ENCODE measurements at regions not wholly inside any gene's neighbourhood (a gene's known extent, or its start where the extent isn't known, plus 50 kb on each side); places are given as distances from the start of the nearest gene placed in this dataset.

GRCh38 chr6:133757335-133757734, 131.6 kb upstream of the TCF21 start:
- no peak overlapping the region for H3K27ac Mint-ChIP-seq
- H3K9me3 Mint-ChIP-seq: no peaks in the 10 kb centered on the region
- H3K4me1 Mint-ChIP-seq (ENCODE audit: unreplicated experiment): peaks cover 5% of the 10 kb centered on the region
- no peaks in the 10 kb centered on the region for H3K36me3 Mint-ChIP-seq
- no peak for DNase-seq (ENCODE audit: extremely low spot score, unreplicated experiment)
- H3K27me3 Mint-ChIP-seq: no peaks in the 10 kb centered on the region
- no peak for TF ChIP-seq CTCF (conservative IDR thresholded peaks at IDR 0.05)
- no peak overlapping the region for H3K4me3 Mint-ChIP-seq

- H3K4me3 Mint-ChIP-seq: no peak overlapping the region
- H3K27me3 Mint-ChIP-seq: peaks cover 3% of the 10 kb centered on the region
- H3K36me3 Mint-ChIP-seq: no peaks in the 10 kb centered on the region
- no peak overlapping the region for H3K27ac Mint-ChIP-seq
- DNase-seq (ENCODE audit: extremely low spot score, unreplicated experiment): no peak
- no peak for TF ChIP-seq CTCF (conservative IDR thresholded peaks at IDR 0.05)
- H3K4me1 Mint-ChIP-seq (ENCODE audit: unreplicated experiment): peaks cover under 1% of the 10 kb centered on the region
- H3K9me3 Mint-ChIP-seq: no peaks in the 10 kb centered on the region
These were observed 130.0 kb upstream of the TCF21 start for GRCh38 chr6:133758815-133759335.

GRCh38 chr6:133759524-133759923, 129.4 kb upstream of the TCF21 start:
- TF ChIP-seq CTCF (conservative IDR thresholded peaks at IDR 0.05): no peak
- no peak for DNase-seq (ENCODE audit: extremely low spot score, unreplicated experiment)
- Mint-ChIP-seq H3K4me3 (no peak overlapping the region), H3K36me3 (no peaks in the 10 kb centered on the region), H3K9me3 (no peaks in the 10 kb centered on the region), H3K4me1 (ENCODE audit: unreplicated experiment) (peaks cover 5% of the 10 kb centered on the region), H3K27me3 (peaks cover 4% of the 10 kb centered on the region), H3K27ac (no peak overlapping the region)

GRCh38 chr6:133761706-133762105, 127.2 kb upstream of the TCF21 start:
- H3K4me1 Mint-ChIP-seq (ENCODE audit: unreplicated experiment): peaks cover 5% of the 10 kb centered on the region
- no peaks in the 10 kb centered on the region for H3K36me3 Mint-ChIP-seq
- no peak for TF ChIP-seq CTCF (conservative IDR thresholded peaks at IDR 0.05)
- no peak for DNase-seq (ENCODE audit: extremely low spot score, unreplicated experiment)
- no peaks in the 10 kb centered on the region for H3K9me3 Mint-ChIP-seq
- H3K27me3 Mint-ChIP-seq: peaks cover 4% of the 10 kb centered on the region
- H3K27ac Mint-ChIP-seq: no peak overlapping the region
- H3K4me3 Mint-ChIP-seq: no peak overlapping the region

GRCh38 chr6:133764008-133764753, 124.7 kb upstream of the TCF21 start:
- Mint-ChIP-seq H3K4me3 (no peak overlapping the region), H3K27ac (no peak overlapping the region), H3K9me3 (peaks cover 7% of the 10 kb centered on the region), H3K36me3 (no peaks in the 10 kb centered on the region), H3K4me1 (ENCODE audit: unreplicated experiment) (peaks cover 8% of the 10 kb centered on the region), H3K27me3 (peaks cover 4% of the 10 kb centered on the region)
- DNase-seq (ENCODE audit: extremely low spot score, unreplicated experiment): no peak
- TF ChIP-seq CTCF (conservative IDR thresholded peaks at IDR 0.05): no peak
